Type B pancreatic cell (in vitro differentiated cells): ENCODE measurements at regions not wholly inside any gene's neighbourhood (a gene's known extent, or its start where the extent isn't known, plus 50 kb on each side); places are given as distances from the start of the nearest gene placed in this dataset.

Source experiments
- DNase-seq: peaks from one replicate; pipeline ENCODE4 v3.0.0; 2021; ENCODE audit warnings: mixed read lengths; ENCODE audit not compliant: unreplicated experiment; ENCODE audit errors: extremely low spot score
- H3K27ac Mint-ChIP-seq: 2 replicates; pipeline ENCODE4 v1.8.0; 2021; ENCODE audit warnings: mild to moderate bottlenecking, mixed read lengths
- H3K27me3 Mint-ChIP-seq: 2 replicates; pipeline ENCODE4 v1.8.0; 2021; ENCODE audit warnings: mixed read lengths
- H3K36me3 Mint-ChIP-seq: 2 replicates; pipeline ENCODE4 v1.8.0; 2021; ENCODE audit warnings: mixed read lengths
- H3K4me1 Mint-ChIP-seq: one replicate; pipeline ENCODE4 v1.8.0; 2021; ENCODE audit warnings: mixed read lengths; ENCODE audit not compliant: unreplicated experiment
- H3K4me3 Mint-ChIP-seq: 2 replicates; pipeline ENCODE4 v1.8.0; 2021; ENCODE audit warnings: mild to moderate bottlenecking, mixed read lengths
- H3K9me3 Mint-ChIP-seq: 2 replicates; pipeline ENCODE4 v1.8.0; 2021; ENCODE audit warnings: mixed read lengths
- TF ChIP-seq, protein P1 (sequence below): fragments of 200-600 bp; sonication (generic); conservative IDR thresholded peaks from 2 replicates; pipeline ENCODE4 v1.5.0; 2021; ENCODE audit warnings: antibody characterized with exemption, mild to moderate bottlenecking

DNA sequence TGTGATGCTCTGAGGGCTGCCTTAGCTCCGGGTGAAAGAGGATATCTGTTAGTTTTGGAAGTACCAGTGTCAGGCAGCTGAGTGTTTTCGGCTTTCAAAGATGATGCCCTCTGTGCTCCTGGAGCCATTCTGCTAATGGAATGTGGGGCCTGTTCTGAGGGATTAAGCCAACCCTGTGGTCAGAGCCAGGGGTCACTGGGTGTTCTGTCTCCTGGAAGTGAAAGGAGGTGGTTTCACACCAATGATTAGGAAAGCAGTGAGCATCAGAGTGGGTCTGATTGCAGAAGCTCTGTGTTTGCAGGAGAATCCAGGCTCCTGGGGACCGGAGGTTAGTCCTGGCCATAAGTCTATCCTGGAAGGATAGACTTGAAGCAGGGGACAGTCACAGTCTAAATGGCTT is 94.6 kb downstream of the UQCRFS1 start:
- Mint-ChIP-seq H3K36me3 (no peaks in the 10 kb centered on the region), H3K4me1 (peaks cover 3% of the 10 kb centered on the region), H3K9me3 (no peaks in the 10 kb centered on the region), H3K27ac (no peak overlapping the region), H3K27me3 (peaks cover 13% of the 10 kb centered on the region), H3K4me3 (no peak overlapping the region)
- TF ChIP-seq, protein P1, sequence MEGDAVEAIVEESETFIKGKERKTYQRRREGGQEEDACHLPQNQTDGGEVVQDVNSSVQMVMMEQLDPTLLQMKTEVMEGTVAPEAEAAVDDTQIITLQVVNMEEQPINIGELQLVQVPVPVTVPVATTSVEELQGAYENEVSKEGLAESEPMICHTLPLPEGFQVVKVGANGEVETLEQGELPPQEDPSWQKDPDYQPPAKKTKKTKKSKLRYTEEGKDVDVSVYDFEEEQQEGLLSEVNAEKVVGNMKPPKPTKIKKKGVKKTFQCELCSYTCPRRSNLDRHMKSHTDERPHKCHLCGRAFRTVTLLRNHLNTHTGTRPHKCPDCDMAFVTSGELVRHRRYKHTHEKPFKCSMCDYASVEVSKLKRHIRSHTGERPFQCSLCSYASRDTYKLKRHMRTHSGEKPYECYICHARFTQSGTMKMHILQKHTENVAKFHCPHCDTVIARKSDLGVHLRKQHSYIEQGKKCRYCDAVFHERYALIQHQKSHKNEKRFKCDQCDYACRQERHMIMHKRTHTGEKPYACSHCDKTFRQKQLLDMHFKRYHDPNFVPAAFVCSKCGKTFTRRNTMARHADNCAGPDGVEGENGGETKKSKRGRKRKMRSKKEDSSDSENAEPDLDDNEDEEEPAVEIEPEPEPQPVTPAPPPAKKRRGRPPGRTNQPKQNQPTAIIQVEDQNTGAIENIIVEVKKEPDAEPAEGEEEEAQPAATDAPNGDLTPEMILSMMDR: no peak
- DNase-seq: no peak

DNA sequence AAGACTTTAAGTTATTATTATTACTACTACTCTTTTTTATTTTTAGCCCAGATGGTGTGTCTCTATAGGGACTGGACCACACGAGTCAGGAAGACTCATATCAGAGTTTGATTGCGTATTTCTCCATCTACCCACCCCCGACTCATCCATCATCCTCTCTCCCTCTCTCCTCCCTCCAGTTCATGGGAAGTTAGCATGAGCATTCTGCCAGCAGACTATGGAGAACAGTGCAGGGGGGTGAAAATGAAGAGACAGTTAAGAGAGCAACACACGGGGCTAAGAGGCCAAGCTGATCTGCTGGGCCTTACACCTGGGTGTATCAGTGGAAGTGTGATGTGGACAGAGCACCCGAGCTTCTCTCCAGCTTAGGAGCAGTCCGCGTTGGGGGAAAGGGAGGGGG is 95.0 kb downstream of the UQCRFS1 start:
- no peak for DNase-seq
- no peaks in the 10 kb centered on the region for H3K9me3 Mint-ChIP-seq
- TF ChIP-seq, protein P1: no peak
- H3K4me3 Mint-ChIP-seq: no peak overlapping the region
- peaks cover 13% of the 10 kb centered on the region for H3K27me3 Mint-ChIP-seq
- peaks cover 3% of the 10 kb centered on the region for H3K4me1 Mint-ChIP-seq
- no peaks in the 10 kb centered on the region for H3K36me3 Mint-ChIP-seq
- H3K27ac Mint-ChIP-seq: no peak overlapping the region

DNA sequence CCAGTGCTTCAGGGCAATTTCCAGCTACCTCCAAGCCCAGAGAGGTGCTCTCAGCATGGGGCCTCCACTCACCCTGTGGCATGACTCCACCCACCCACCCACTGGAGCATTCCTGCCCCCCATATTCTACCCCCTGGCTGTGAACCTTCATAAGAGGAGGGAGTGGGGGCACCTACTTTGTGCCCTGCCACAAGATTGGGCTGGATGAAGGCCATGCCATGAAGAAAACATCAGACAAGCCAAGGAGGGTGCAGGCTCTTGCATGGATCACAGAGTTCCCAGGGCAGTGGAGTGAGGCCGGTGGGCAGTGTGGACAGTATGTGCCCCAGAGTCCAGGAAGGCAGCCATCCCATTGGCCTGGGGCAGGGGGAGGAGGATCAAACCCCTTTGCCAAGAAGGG is 97.8 kb downstream of the UQCRFS1 start:
- TF ChIP-seq, protein P1: no peak
- no peak for DNase-seq
- Mint-ChIP-seq H3K27me3 (peaks cover 20% of the 10 kb centered on the region), H3K4me1 (peaks cover 3% of the 10 kb centered on the region), H3K9me3 (no peaks in the 10 kb centered on the region), H3K27ac (no peak overlapping the region), H3K4me3 (no peak overlapping the region), H3K36me3 (no peaks in the 10 kb centered on the region)

DNA sequence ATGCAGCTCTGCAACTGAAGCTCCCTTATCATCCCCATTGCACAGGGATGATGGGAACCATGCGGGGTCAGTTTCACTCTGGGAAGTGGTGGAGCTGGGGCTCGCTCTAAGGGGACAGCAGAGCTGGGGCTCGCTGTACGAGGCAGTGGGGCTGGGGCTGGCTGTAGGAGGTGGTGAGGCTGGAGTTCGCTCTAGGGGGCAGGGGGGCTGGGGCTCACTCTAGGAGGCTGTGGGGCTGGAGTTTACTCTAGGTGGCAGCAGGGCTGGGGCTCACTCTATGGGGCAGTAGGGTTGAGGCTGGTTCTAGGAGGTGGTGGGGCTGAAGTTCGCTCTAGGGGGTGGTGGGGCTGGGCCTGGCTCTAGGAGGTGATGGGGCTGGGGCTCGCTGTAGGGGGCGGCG is 99.1 kb downstream of the UQCRFS1 start:
- Mint-ChIP-seq H3K27ac (no peak overlapping the region), H3K4me3 (no peak overlapping the region)
- no peak for DNase-seq

DNA sequence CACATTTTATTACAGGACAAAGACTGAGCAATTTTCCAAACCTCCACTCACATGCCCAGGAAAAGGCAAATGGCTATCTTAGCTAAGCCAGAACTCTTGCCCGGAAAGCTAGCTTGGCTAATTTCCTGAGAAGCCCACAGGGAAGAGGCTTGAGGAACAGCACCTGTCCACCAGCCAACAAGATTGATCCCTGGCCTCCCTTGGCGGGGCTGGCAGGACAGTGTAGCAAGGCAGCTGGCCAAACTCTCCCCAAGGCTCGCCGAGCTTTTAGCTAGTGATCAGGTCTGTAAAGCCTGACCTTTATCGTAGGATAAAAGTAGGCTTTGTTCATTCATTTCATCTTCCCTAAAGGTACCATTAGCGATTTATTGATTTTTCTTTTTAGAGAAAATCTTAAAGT is 101.4 kb downstream of the UQCRFS1 start:
- Mint-ChIP-seq H3K36me3 (no peaks in the 10 kb centered on the region), H3K4me3 (no peak overlapping the region)

More for the DNA sequence above, 99.1 kb downstream of the UQCRFS1 start:
- Mint-ChIP-seq H3K9me3 (no peaks in the 10 kb centered on the region), H3K36me3 (no peaks in the 10 kb centered on the region), H3K4me1 (peaks cover 3% of the 10 kb centered on the region), H3K27me3 (peaks cover 16% of the 10 kb centered on the region)
- TF ChIP-seq, protein P1: no peak

More for the DNA sequence above, 101.4 kb downstream of the UQCRFS1 start:
- H3K4me1 Mint-ChIP-seq: no peaks in the 10 kb centered on the region
- H3K9me3 Mint-ChIP-seq: no peaks in the 10 kb centered on the region
- TF ChIP-seq, protein P1: no peak
- H3K27me3 Mint-ChIP-seq: peaks cover 13% of the 10 kb centered on the region
- no peak for DNase-seq
- H3K27ac Mint-ChIP-seq: no peak overlapping the region
